ENCODE measurements at regions not wholly inside any gene's neighbourhood (a gene's known extent, or its start where the extent isn't known, plus 50 kb on each side); places are given as distances from the start of the nearest gene placed in this dataset.

DNA sequence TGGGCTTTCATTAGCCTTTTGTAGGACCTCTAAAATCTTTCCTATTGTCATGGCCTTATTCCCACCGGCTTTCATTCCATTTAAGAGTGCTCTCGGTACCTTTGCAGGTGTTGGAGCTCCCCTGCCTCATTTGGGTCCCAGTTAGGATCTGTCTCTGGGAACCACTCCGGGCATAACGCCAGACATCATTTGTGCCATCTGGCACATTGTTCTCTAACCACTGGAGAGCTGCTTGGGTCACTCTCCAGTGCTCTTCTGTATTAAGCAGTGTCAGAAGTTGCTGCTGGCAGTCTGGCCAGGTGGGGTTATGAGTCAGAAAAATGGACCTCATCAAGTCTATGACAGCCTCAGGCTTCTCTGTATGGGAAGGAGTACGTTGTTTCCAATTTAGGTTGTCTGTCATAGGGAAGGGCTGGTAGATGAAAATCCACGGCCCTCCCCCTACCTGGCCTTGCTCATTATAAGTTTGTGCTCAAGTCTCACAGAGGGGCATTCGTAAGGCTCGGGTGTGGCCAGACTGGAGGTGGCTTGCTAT is 62.9 kb upstream of the MOCS1 start:
- DNase-seq (ENCODE audit: low spot score) = no peak

DNA sequence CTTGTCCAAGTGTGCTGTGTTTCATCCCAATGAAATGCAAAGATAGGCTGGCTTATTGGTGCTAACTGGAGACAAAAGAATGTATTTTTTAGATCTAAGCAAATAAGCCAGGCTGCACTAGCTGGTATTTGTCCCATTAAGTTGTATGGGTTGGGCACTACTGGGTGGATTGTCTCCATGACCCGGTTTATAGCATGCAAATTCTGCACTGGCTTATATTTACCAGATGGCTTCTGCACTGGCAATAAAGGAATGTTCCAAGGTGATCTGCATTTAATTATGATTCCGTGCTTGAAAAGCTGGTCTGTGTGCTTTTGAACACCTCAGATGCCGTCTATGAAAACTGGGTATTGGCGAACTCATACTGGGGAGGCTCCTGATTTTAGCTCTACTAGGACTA is 61.4 kb upstream of the MOCS1 start:
- DNase-seq (ENCODE audit: low spot score) = no peak

DNA sequence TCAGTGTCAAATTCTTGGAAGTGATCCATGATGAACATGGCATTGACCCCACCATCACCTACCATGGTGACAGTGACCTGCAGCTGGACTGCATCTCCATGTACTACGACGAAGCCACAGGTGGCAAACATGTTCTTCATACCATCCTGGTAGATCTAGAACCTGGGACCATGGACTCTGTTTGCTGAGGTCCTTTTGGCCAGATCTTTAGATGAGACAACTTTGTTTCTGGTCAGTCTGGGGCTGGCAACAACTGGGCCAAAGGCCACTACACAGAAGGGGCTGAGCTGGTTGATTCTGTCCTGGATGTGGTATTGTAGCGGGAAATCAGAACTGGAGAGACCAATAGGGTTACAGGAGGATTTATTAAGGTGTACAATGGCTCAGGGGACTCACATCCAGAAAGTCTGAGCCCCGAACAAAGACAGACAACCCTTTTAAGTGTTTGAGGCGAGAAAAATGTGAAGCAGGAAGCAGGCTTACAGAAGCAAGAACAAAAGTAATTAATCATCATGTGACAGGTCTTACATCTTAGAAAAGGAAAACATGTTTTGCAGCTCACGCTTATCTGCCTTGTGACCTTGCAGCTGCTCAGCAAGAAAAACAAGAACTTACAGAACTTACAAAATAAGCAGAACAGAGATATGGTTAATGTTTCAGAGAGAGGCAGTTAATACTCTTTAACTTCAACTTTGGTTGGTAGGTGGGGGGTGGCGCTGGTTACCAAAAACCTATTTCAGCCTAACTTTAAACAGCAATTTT is 58.8 kb upstream of the MOCS1 start:
- DNase-seq (ENCODE audit: low spot score) = no peak
